Pancreas (tissue), 10 donors: ENCODE measurements at regions not wholly inside any gene's neighbourhood (a gene's known extent, or its start where the extent isn't known, plus 50 kb on each side); places are given as distances from the start of the nearest gene placed in this dataset.

Source experiments
- ATAC-seq, 4 donors: fragments of 200-7000 bp; cut with Tn5 transposase; one replicate each; pipeline versions ENCODE4 v1.8.0 to v1.9.1; 2020; ENCODE audit warnings: mild to moderate bottlenecking in 4 of 4, moderate library complexity in 4 of 4
- DNase-seq, 6 donors: peaks; one replicate each; pipeline ENCODE4 v3.0.0-alpha.2; 2020
- FAIRE-seq: peaks from 2 replicates; lab custom pipeline; 2012; peaks lifted over from hg19 to GRCh38; lab: Jason Lieb, UNC
- H3K27ac ChIP-seq, 4 donors: fragments of 200-600 bp; sonication (generic); 1 replicate in 3 of 4; 2 replicates in 1 of 4; pipeline versions ENCODE4 v1.5.0 to v1.8.0; 2020
- H3K27me3 ChIP-seq, 4 donors: fragments of 200-600 bp; one replicate each; pipeline ENCODE4 v1.8.0; 2021
- H3K36me3 ChIP-seq, 3 donors: fragments of 200-600 bp; sonication (generic) in 1 of 3; one replicate each; pipeline versions ENCODE4 v1.5.0 to v1.8.0; 2020 to 2021
- H3K4me1 ChIP-seq, 3 donors: fragments of 200-600 bp; one replicate each; pipeline ENCODE4 v1.8.0; 2021
- H3K4me3 ChIP-seq, 4 donors: fragments of 200-600 bp; sonication (generic) in 2 of 4; one replicate each; pipeline versions ENCODE4 v1.5.0 to v1.8.0; 2020 to 2021
- H3K9me3 ChIP-seq, 4 donors: fragments of 200-600 bp; one replicate each; pipeline ENCODE4 v1.8.0; 2021
- WGBS, 2 donors: extraction: QIAGEN DNeasy Blood & Tissue Kit; methylation state at CpG; one replicate each; pipeline ENCODE4 v1.1.7; 2013; 5-methylcytosine and 5-hydroxymethylcytosine counted together
- intact Hi-C, 3 donors: fragments of 100-400 bp; cut with DNase I; formaldehyde crosslinking; loops; one replicate each; pipeline versions ENCODE4 v1.11.1 to v1.14.2; 2022
- TF ChIP-seq, protein P1 (sequence below), 4 donors: fragments of 200-600 bp; sonication (generic) in 3 of 4; IDR thresholded peaks; one replicate each; pipeline versions ENCODE4 v1.5.0 to v1.8.0; 2021; ENCODE audit warnings: antibody characterized with exemption in 4 of 4
- donor health status: healthy with polysubstance abuse.
- donor health status: DM: no; HTN: no; CAD: no; lungs with moderate emphysema.
- donor health status: DM: no; HTN: no; CAD: no.
- donor health status: control.
- donor health status: control.
- donor health status: Bipolar disorder and iron deficiency.
- donor health status: DM: yes; HTN: yes; CAD: no.
- donor health status: DM: no; HTN: no; CAD: no.
- donor health status: DM: no; HTN: no; CAD: no.
- donor health status: DM: yes; HTN: yes; CAD: no.

DNA sequence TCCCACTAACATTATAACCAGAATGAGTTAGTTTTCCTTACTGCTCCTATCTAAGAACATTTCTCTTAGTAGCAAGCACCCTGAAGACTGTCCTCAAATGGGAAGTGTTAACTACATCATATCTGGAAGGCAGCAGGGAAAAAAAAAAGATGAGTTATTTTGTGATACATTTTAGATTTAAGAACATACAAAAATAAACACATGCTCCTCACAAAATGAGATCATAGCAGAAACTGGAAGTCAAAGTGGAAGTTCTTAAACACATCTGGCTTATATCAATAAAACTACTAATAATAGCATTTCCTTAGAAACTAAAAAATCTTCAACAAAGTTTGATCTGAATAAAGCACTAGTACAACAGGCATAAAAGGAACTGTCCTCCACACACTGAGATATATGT lies 70.4 kb downstream of the SLITRK6 start:
- intact Hi-C loops, result no loop called here
- H3K9me3 ChIP-seq, result no peaks in the 10 kb centered on the region
- no peaks in the 10 kb centered on the region for H3K36me3 ChIP-seq
- FAIRE-seq (no peak), DNase-seq (no peak), ATAC-seq (no peak)
- TF ChIP-seq, protein P1, sequence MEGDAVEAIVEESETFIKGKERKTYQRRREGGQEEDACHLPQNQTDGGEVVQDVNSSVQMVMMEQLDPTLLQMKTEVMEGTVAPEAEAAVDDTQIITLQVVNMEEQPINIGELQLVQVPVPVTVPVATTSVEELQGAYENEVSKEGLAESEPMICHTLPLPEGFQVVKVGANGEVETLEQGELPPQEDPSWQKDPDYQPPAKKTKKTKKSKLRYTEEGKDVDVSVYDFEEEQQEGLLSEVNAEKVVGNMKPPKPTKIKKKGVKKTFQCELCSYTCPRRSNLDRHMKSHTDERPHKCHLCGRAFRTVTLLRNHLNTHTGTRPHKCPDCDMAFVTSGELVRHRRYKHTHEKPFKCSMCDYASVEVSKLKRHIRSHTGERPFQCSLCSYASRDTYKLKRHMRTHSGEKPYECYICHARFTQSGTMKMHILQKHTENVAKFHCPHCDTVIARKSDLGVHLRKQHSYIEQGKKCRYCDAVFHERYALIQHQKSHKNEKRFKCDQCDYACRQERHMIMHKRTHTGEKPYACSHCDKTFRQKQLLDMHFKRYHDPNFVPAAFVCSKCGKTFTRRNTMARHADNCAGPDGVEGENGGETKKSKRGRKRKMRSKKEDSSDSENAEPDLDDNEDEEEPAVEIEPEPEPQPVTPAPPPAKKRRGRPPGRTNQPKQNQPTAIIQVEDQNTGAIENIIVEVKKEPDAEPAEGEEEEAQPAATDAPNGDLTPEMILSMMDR (IDR thresholded peaks at IDR 0.05), result no peak
- no peaks in the 10 kb centered on the region for H3K4me1 ChIP-seq
- H3K4me3 ChIP-seq, result no peak overlapping the region
- no peak overlapping the region for H3K27ac ChIP-seq
- H3K27me3 ChIP-seq, result no peaks in the 10 kb centered on the region

DNA sequence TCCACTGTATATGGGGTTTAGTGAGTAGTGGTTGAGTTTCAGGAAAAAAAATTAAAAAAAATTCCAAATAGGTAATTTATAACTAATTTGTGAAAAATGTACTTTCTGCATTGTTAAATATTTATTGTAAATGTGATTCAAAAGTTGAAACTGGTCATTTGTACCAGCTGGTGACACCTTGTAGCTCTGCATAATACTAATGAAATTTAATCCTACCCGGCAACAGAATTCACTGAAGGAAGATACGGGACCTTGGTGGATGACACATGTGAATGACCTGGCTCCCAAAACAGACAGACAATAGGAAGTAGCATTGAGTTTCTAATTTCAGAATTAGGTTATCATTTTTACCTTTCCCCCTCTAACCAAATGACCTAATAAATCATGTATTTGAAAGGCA lies 73.8 kb downstream of the SLITRK6 start:
- Histone ChIP-seq H3K36me3 (no peaks in the 10 kb centered on the region), H3K27me3 (no peaks in the 10 kb centered on the region), H3K4me1 (no peaks in the 10 kb centered on the region), H3K27ac (no peak overlapping the region), H3K9me3 (no peaks in the 10 kb centered on the region), H3K4me3 (no peak overlapping the region)
- FAIRE-seq (no peak), ATAC-seq (no peak), DNase-seq (no peak)
- WGBS, 2 donors, result 81 to 91% methylated on average over 2 of the region's 2 CpGs
- intact Hi-C loops, result no loop called here
- TF ChIP-seq, protein P1 (IDR thresholded peaks at IDR 0.05), result no peak

DNA sequence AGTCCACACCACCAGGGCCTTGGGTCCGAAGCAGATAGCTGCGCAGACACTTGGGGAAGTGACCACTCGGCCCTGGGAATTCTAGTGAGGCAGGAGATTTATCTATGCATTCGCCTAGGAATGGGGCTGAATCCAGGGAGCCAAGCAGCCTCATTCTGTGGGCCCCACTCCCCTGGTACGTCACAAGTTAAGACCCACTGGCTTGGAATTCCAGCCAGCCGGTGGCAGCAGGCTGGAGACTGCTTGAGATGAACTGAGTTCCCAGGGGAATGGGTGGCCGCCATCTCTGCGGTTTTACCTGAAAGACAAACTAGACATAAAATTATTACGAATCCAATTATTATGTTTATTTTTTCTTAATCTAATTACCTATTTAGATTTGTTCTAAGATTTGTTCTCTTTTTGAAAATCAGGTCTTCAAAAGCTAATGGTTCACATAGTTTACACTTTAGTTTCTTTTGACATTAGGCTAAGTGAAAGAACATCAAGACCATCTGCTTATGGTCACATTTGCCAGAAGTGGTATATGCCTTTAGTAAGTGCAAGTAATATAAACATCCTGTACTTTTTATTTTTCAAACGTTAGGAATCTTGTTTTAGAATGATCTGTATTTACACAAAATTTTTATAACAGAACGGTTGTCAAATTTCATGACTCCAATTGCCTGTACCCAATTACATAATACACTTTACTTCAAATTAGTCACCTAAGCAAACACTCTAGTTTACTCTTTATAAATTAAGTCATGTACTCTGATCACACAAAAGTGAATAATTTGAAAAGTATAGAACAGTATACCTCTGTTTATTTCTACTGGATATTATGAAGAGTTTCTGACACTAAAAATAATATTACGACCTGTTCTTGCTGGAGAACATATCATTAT lies 74.4 kb downstream of the SLITRK6 start:
- Histone ChIP-seq H3K36me3 (no peaks in the 10 kb centered on the region), H3K27me3 (no peaks in the 10 kb centered on the region), H3K27ac (no peak overlapping the region), H3K4me3 (no peak overlapping the region), H3K9me3 (no peaks in the 10 kb centered on the region), H3K4me1 (no peaks in the 10 kb centered on the region)
- intact Hi-C loops, result no loop called here
- TF ChIP-seq, protein P1 (IDR thresholded peaks at IDR 0.05), result no peak
- DNase-seq (no peak), ATAC-seq (no peak), FAIRE-seq (no peak)
- WGBS, 2 donors, result 60 to 69% methylated on average over 12 of the region's 12 CpGs

DNA sequence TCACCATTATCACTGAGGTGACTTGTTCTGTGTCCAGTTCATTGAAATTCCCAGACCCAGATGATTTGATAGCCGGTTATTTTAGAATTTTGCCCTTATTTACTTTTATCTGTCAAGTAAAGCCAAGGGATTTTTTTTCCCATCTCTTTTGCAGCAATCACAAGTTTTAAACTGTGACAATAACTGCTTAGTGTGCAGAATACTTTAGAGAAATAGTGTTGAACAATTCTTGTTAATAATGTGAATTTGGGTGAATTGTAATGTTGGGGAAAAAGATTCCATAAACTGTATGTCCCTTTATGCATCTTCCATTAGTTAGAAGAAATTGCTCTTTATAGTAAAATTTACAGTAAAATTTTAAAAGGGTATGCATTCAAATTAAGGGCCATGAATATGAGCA lies 79.5 kb downstream of the SLITRK6 start:
- H3K27me3 ChIP-seq, result no peaks in the 10 kb centered on the region
- DNase-seq, result no peak
- FAIRE-seq, result no peak
- H3K4me3 ChIP-seq, result no peak overlapping the region
- ATAC-seq, result no peak
- WGBS, 2 donors, result 77 to 81% methylated on average over 1 of the region's 1 CpG
- H3K4me1 ChIP-seq, result no peaks in the 10 kb centered on the region
- no peaks in the 10 kb centered on the region for H3K36me3 ChIP-seq
- TF ChIP-seq, protein P1 (IDR thresholded peaks at IDR 0.05), result no peak
- intact Hi-C loops, result no loop called here
- no peaks in the 10 kb centered on the region for H3K9me3 ChIP-seq
- H3K27ac ChIP-seq, result no peak overlapping the region

DNA sequence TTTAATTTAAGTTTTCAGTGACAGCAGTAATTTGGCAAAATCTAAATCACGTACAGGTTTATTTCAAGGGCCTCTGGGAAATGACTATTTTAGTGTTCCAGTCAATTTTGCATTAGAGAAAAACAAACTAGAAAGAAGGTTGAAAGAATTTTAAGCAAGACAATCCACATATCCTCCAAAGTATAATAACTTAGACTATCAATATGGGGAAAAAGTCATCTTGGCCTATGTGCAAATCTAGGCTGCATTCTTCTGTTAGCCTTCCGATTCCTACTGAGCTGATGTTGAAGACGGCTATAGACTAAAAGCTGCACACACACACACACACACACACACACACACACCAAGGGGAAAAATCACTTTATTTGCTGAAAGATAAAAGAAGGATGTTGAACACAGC lies 81.3 kb downstream of the SLITRK6 start:
- no peaks in the 10 kb centered on the region for H3K4me1 ChIP-seq
- TF ChIP-seq, protein P1 (IDR thresholded peaks at IDR 0.05), result no peak
- DNase-seq, result no peak
- no peaks in the 10 kb centered on the region for H3K27me3 ChIP-seq
- no peak overlapping the region for H3K4me3 ChIP-seq
- 70 to 87% methylated on average over 3 of the region's 3 CpGs for WGBS, 2 donors
- H3K36me3 ChIP-seq, result no peaks in the 10 kb centered on the region
- ATAC-seq, result no peak
- FAIRE-seq, result no peak
- H3K9me3 ChIP-seq, result no peaks in the 10 kb centered on the region
- intact Hi-C loops, result no loop called here
- H3K27ac ChIP-seq, result no peak overlapping the region
